NB4 (cell line): ENCODE measurements at regions not wholly inside any gene's neighbourhood (a gene's known extent, or its start where the extent isn't known, plus 50 kb on each side); places are given as distances from the start of the nearest gene placed in this dataset.

Experiments
- DNase-seq: peaks from one replicate; pipeline ENCODE4 v3.0.0; 2010; ENCODE audit warnings: low read depth
- H3K4me3 ChIP-seq: one replicate; pipeline ENCODE4 v1.5.1; 2011; ENCODE audit warnings: mild to moderate bottlenecking, low read depth, low read length, moderate library complexity
- MAX ChIP-seq: IDR thresholded peaks from 2 replicates; pipeline ENCODE4 v1.6.1; 2011; ENCODE audit warnings: low read depth, low read length
- MYC ChIP-seq: IDR thresholded peaks from 2 replicates; pipeline ENCODE4 v1.6.1; 2011; ENCODE audit warnings: low read depth, low read length
- POLR2A ChIP-seq: IDR thresholded peaks from 2 replicates; pipeline ENCODE4 v1.6.1; 2011; ENCODE audit warnings: mild to moderate bottlenecking; ENCODE audit not compliant: insufficient read length; ENCODE audit errors: extremely low read depth
- TF ChIP-seq, protein P1 (sequence below): IDR thresholded peaks from one replicate; pipeline ENCODE4 v1.5.1; 2012; ENCODE audit warnings: low read depth, low read length

- H3K4me3 ChIP-seq = no peak overlapping the region
- TF ChIP-seq MYC (no peak), MAX (no peak)
- no peak for DNase-seq
Observed at GRCh38 chr13:97534540-97534939, 100.6 kb downstream of the RAP2A start.

- no peak for DNase-seq
- TF ChIP-seq, protein P1, sequence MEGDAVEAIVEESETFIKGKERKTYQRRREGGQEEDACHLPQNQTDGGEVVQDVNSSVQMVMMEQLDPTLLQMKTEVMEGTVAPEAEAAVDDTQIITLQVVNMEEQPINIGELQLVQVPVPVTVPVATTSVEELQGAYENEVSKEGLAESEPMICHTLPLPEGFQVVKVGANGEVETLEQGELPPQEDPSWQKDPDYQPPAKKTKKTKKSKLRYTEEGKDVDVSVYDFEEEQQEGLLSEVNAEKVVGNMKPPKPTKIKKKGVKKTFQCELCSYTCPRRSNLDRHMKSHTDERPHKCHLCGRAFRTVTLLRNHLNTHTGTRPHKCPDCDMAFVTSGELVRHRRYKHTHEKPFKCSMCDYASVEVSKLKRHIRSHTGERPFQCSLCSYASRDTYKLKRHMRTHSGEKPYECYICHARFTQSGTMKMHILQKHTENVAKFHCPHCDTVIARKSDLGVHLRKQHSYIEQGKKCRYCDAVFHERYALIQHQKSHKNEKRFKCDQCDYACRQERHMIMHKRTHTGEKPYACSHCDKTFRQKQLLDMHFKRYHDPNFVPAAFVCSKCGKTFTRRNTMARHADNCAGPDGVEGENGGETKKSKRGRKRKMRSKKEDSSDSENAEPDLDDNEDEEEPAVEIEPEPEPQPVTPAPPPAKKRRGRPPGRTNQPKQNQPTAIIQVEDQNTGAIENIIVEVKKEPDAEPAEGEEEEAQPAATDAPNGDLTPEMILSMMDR = no peak
- TF ChIP-seq POLR2A = no peak
- TF ChIP-seq MYC = no peak
- no peak for TF ChIP-seq MAX
- no peak overlapping the region for H3K4me3 ChIP-seq
Observed at GRCh38 chr13:97535614-97536013, 101.6 kb downstream of the RAP2A start.

- TF ChIP-seq MYC (no peak), MAX (no peak), POLR2A (no peak)
- TF ChIP-seq, protein P1 = no peak
- H3K4me3 ChIP-seq = no peak overlapping the region
- no peak for DNase-seq
Observed at GRCh38 chr13:97537110-97537509, 103.1 kb downstream of the RAP2A start.

DNA sequence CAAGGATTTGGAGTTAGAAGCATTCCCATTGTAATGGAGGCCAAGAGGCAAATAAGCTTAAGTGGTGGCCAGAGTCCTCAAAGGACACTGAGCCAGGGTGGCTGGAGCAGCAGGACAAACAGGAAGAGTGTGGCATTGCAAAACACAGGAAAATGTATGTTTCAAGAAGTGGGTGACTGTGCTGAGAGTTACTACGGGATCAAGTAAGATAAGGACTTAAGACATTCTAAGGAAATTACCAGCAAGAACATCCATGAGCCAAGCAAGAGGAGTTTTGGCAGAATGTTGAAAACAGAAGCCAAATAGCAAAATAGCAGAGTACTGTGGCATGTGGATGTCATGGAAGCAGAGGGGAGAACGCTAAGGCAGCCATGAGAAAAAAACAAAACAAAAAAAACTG, 104.2 kb downstream of the RAP2A start:
- no peak for TF ChIP-seq POLR2A
- no peak for DNase-seq
- no peak overlapping the region for H3K4me3 ChIP-seq

- H3K4me3 ChIP-seq = no peak overlapping the region
- TF ChIP-seq POLR2A (no peak), MAX (no peak), MYC (no peak)
- TF ChIP-seq, protein P1 = no peak
- no peak for DNase-seq
Observed at GRCh38 chr13:97539651-97540610, 106.0 kb downstream of the RAP2A start.

DNA sequence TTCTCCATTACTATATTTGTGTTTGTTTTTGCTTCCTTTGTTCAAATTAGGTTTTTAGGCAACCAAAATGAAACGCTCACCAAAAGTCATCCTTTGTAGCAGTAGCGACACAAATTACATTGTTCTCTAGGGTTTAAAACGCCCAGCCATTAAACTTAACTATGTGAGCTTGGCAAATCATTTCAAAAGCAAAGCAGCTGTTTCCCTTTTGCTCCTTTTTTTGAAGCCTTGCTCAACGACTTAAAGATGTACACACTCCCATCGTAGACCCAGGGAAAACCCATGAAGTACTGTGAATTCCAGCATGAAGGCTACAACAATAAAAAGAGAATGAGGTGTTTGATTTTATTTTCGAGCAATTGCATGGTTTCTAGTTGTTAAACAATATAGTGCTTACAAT, 106.7 kb downstream of the RAP2A start:
- H3K4me3 ChIP-seq = no peak overlapping the region
- DNase-seq = no peak
- TF ChIP-seq MYC (no peak), POLR2A (no peak), MAX (no peak)
- TF ChIP-seq, protein P1 = no peak
